Naive thymus-derived CD4-positive, alpha-beta T cell (primary cell): ENCODE measurements at regions not wholly inside any gene's neighbourhood (a gene's known extent, or its start where the extent isn't known, plus 50 kb on each side); places are given as distances from the start of the nearest gene placed in this dataset.

ENCODE experiments used
- ATAC-seq: fragments of 150-1000 bp; cut with Tn5 transposase; 2 replicates; pipeline ENCODE4 v1.10.0; 2021; ENCODE audit warnings: mild to moderate bottlenecking, moderate library complexity
- CTCF ChIA-PET: fragments of 350-600 bp; sonication (Branson Sonifier 250); formaldehyde crosslinking; loops from one replicate; lab custom pipeline; 2021; ENCODE audit warnings: antibody characterized with exemption; lab: Charles Lee
- POLR2A ChIA-PET: fragments of 350-600 bp; sonication (Branson Sonifier 250); formaldehyde crosslinking; loops from one replicate; lab custom pipeline; 2021; ENCODE audit warnings: antibody characterized with exemption, inconsistent platforms; lab: Charles Lee
- DNase-seq, 9 donors: peaks; one replicate each; pipeline versions ENCODE4 v3.0.0 to v3.0.0-alpha.2; 2020 to 2022; ENCODE audit warnings: mixed read lengths in 1 of 9
- H3K27ac ChIP-seq: one replicate; pipeline ENCODE4 v1.7.0; 2013; ENCODE audit warnings: mild to moderate bottlenecking, low read depth, low read length, moderate library complexity
- H3K27me3 ChIP-seq, 2 donors: one replicate each; pipeline ENCODE4 v1.7.0; 2013; ENCODE audit warnings: low read length in 2 of 2, mild to moderate bottlenecking in 2 of 2, moderate library complexity in 2 of 2; ENCODE audit not compliant: control insufficient read depth in 2 of 2, insufficient read depth in 2 of 2
- H3K36me3 ChIP-seq, 3 experiments: 1 replicate in 2 of 3; 2 replicates in 1 of 3; pipeline ENCODE4 v1.7.0; 2013; ENCODE audit warnings: low read length in 3 of 3, mild to moderate bottlenecking in 3 of 3, moderate library complexity in 1 of 3; ENCODE audit not compliant: insufficient read depth in 3 of 3, control insufficient read depth in 2 of 3
- H3K4me1 ChIP-seq, 2 donors: one replicate each; pipeline ENCODE4 v1.7.0; 2013; ENCODE audit warnings: low read length in 2 of 2, mild to moderate bottlenecking in 2 of 2, moderate library complexity in 1 of 2; ENCODE audit not compliant: control insufficient read depth in 2 of 2, insufficient read depth in 2 of 2
- H3K4me3 ChIP-seq: 2 replicates; pipeline ENCODE4 v1.7.0; 2013; ENCODE audit warnings: mild to moderate bottlenecking, low read length
- H3K9me3 ChIP-seq, 3 experiments: 1 replicate in 2 of 3; 2 replicates in 1 of 3; pipeline ENCODE4 v1.7.0; 2013; ENCODE audit warnings: low read length in 3 of 3; ENCODE audit not compliant: control insufficient read depth in 2 of 3
- H3K27ac Mint-ChIP-seq, 9 donors: one replicate each; pipeline ENCODE4 v1.8.0; 2020 to 2022; ENCODE audit warnings: mixed read lengths in 9 of 9, mild to moderate bottlenecking in 8 of 9, moderate library complexity in 5 of 9, inconsistent platforms in 2 of 9
- H3K27me3 Mint-ChIP-seq, 5 donors: one replicate each; pipeline ENCODE4 v1.8.0; 2021 to 2022; ENCODE audit warnings: mixed read lengths in 5 of 5, mild to moderate bottlenecking in 1 of 5
- H3K36me3 Mint-ChIP-seq, 5 donors: one replicate each; pipeline ENCODE4 v1.8.0; 2020 to 2022; ENCODE audit warnings: mixed read lengths in 5 of 5, mild to moderate bottlenecking in 3 of 5, inconsistent platforms in 1 of 5
- H3K4me1 Mint-ChIP-seq, 7 donors: one replicate each; pipeline ENCODE4 v1.8.0; 2020 to 2022; ENCODE audit warnings: mixed read lengths in 7 of 7, mild to moderate bottlenecking in 3 of 7, inconsistent platforms in 1 of 7
- H3K4me3 Mint-ChIP-seq, 10 donors: one replicate each; pipeline ENCODE4 v1.8.0; 2020 to 2022; ENCODE audit warnings: mild to moderate bottlenecking in 10 of 10, mixed read lengths in 10 of 10, moderate library complexity in 6 of 10, inconsistent platforms in 2 of 10
- H3K9me3 Mint-ChIP-seq, 11 donors: one replicate each; pipeline ENCODE4 v1.8.0; 2020 to 2022; ENCODE audit warnings: mixed read lengths in 11 of 11, mild to moderate bottlenecking in 4 of 11, inconsistent platforms in 1 of 11, moderate library complexity in 1 of 11
- intact Hi-C, 2 donors: fragments of 100-400 bp; cut with micrococcal nuclease; formaldehyde crosslinking; loops; one replicate each; pipeline ENCODE4 v1.15.1; 2023

GRCh38 chr2:145029081-145029480, 509.2 kb upstream of the ZEB2 start:
- no peaks in the 10 kb centered on the region for H3K27me3 ChIP-seq
- ChIA-PET CTCF (no interaction called here), POLR2A (no interaction called here)
- peaks cover 0 to 2% (median 0%) of the 10 kb centered on the region in 5 donors for H3K27me3 Mint-ChIP-seq
- H3K27ac Mint-ChIP-seq = no peak overlapping the region
- no peaks in the 10 kb centered on the region for H3K4me1 ChIP-seq
- H3K4me3 Mint-ChIP-seq = no peak overlapping the region
- no peaks in the 10 kb centered on the region for H3K9me3 Mint-ChIP-seq
- intact Hi-C loops = no loop called here
- no peaks in the 10 kb centered on the region for H3K9me3 ChIP-seq
- DNase-seq = no peak
- no peak overlapping the region for H3K27ac ChIP-seq
- no peaks in the 10 kb centered on the region for H3K36me3 Mint-ChIP-seq
- no peaks in the 10 kb centered on the region for H3K36me3 ChIP-seq
- H3K4me1 Mint-ChIP-seq = no peaks in the 10 kb centered on the region
- no peak overlapping the region for H3K4me3 ChIP-seq
- no peak for ATAC-seq

- no peak for DNase-seq
- Mint-ChIP-seq H3K36me3 (no peaks in the 10 kb centered on the region), H3K27me3 (peaks cover 0 to 2% (median 0%) of the 10 kb centered on the region in 5 donors), H3K9me3 (no peaks in the 10 kb centered on the region), H3K4me1 (no peaks in the 10 kb centered on the region), H3K27ac (no peak overlapping the region), H3K4me3 (no peak overlapping the region)
- Histone ChIP-seq H3K4me1 (no peaks in the 10 kb centered on the region), H3K9me3 (no peaks in the 10 kb centered on the region), H3K4me3 (no peak overlapping the region), H3K27me3 (no peaks in the 10 kb centered on the region), H3K27ac (no peak overlapping the region), H3K36me3 (no peaks in the 10 kb centered on the region)
- ChIA-PET POLR2A (no interaction called here), CTCF (no interaction called here)
- no peak for ATAC-seq
- intact Hi-C loops = no loop called here
Observed at GRCh38 chr2:145028101-145028920, 508.4 kb upstream of the ZEB2 start.

- ChIA-PET POLR2A (no interaction called here), CTCF (no interaction called here)
- H3K27ac ChIP-seq = no peak overlapping the region
- ATAC-seq (no peak), DNase-seq (no peak)
- Mint-ChIP-seq H3K27ac (no peak overlapping the region), H3K9me3 (no peaks in the 10 kb centered on the region), H3K4me3 (no peak overlapping the region), H3K4me1 (no peaks in the 10 kb centered on the region), H3K27me3 (peaks cover 0 to 2% (median 0%) of the 10 kb centered on the region in 5 donors), H3K36me3 (no peaks in the 10 kb centered on the region)
- no peak overlapping the region for H3K4me3 ChIP-seq
- H3K36me3 ChIP-seq = no peaks in the 10 kb centered on the region
- no peaks in the 10 kb centered on the region for H3K9me3 ChIP-seq
- no peaks in the 10 kb centered on the region for H3K27me3 ChIP-seq
- H3K4me1 ChIP-seq = no peaks in the 10 kb centered on the region
- intact Hi-C loops = no loop called here
Observed at GRCh38 chr2:145026456-145027455, 506.8 kb upstream of the ZEB2 start.

- no peak overlapping the region for H3K27ac ChIP-seq
- no peaks in the 10 kb centered on the region for H3K4me1 ChIP-seq
- intact Hi-C loops = no loop called here
- no peak overlapping the region for H3K4me3 ChIP-seq
- ChIA-PET CTCF (no interaction called here), POLR2A (no interaction called here)
- no peaks in the 10 kb centered on the region for H3K27me3 ChIP-seq
- DNase-seq (no peak), ATAC-seq (no peak)
- H3K4me1 Mint-ChIP-seq = no peaks in the 10 kb centered on the region
- peaks cover 0 to 2% (median 0%) of the 10 kb centered on the region in 5 donors for H3K27me3 Mint-ChIP-seq
- H3K36me3 ChIP-seq = no peaks in the 10 kb centered on the region
- H3K4me3 Mint-ChIP-seq = no peak overlapping the region
- peaks cover 0 to 1% (median 0%) of the 10 kb centered on the region in 11 donors for H3K9me3 Mint-ChIP-seq
- no peak overlapping the region for H3K27ac Mint-ChIP-seq
- H3K9me3 ChIP-seq = no peaks in the 10 kb centered on the region
- H3K36me3 Mint-ChIP-seq = no peaks in the 10 kb centered on the region
Observed at GRCh38 chr2:145025382-145025781, 505.5 kb upstream of the ZEB2 start.

GRCh38 chr2:145023334-145023934, 503.5 kb upstream of the ZEB2 start:
- H3K4me3 Mint-ChIP-seq = no peak overlapping the region
- H3K27ac ChIP-seq = no peak overlapping the region
- no peak overlapping the region for H3K4me3 ChIP-seq
- H3K27me3 ChIP-seq = no peaks in the 10 kb centered on the region
- POLR2A ChIA-PET = no interaction called here
- CTCF ChIA-PET = no interaction called here
- DNase-seq (no peak), ATAC-seq (no peak)
- no peaks in the 10 kb centered on the region for H3K27me3 Mint-ChIP-seq
- no peaks in the 10 kb centered on the region for H3K9me3 ChIP-seq
- H3K36me3 ChIP-seq = no peaks in the 10 kb centered on the region
- no peaks in the 10 kb centered on the region for H3K4me1 Mint-ChIP-seq
- peaks cover 0 to 7% (median 0%) of the 10 kb centered on the region in 11 donors for H3K9me3 Mint-ChIP-seq
- H3K36me3 Mint-ChIP-seq = no peaks in the 10 kb centered on the region
- H3K27ac Mint-ChIP-seq = no peak overlapping the region
- H3K4me1 ChIP-seq = no peaks in the 10 kb centered on the region
- intact Hi-C loops = no loop called here

DNA sequence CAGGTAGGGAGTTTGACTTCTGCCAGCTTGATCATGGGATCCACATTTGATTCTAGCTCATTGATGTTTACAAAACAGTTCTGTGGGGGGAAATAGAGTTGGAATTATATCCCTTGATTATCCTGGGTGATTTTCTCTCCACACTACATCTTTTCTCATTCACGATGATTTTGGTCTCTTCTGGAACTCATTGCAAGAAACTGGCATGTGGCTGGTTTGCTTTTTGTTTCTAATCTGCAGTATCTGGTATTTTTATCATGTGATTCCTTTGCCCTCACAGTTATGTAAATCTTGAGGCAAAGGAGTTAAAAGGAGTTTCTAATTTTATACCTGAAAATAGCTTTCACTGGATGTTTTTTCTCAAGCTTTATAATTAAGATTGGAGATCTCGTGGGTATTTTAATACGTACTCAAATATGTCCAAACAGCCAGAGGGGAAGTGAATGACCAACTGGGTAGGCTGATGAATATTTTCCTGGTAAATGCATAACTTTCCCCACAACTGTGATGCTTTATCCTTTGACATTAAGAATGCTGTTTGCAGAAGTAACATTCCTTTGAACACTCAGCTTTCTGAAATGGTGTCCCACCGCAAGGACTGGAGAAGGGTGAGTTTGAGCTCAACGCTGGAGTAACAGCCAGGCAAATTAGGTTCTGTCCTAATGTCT, 502.9 kb upstream of the ZEB2 start:
- intact Hi-C loops = no loop called here
- CTCF ChIA-PET = no interaction called here
- H3K27ac ChIP-seq = no peak overlapping the region

More for the DNA sequence above, 502.9 kb upstream of the ZEB2 start:
- Mint-ChIP-seq H3K4me1 (no peaks in the 10 kb centered on the region), H3K9me3 (peaks cover 0 to 7% (median 0%) of the 10 kb centered on the region in 11 donors), H3K27ac (no peak overlapping the region), H3K4me3 (no peak overlapping the region), H3K36me3 (no peaks in the 10 kb centered on the region), H3K27me3 (peaks cover 0 to under 1% (median 0%) of the 10 kb centered on the region in 5 donors)
- Histone ChIP-seq H3K4me1 (no peaks in the 10 kb centered on the region), H3K36me3 (no peaks in the 10 kb centered on the region), H3K4me3 (no peak overlapping the region), H3K27me3 (no peaks in the 10 kb centered on the region), H3K9me3 (no peaks in the 10 kb centered on the region)
- DNase-seq = no peak
- ATAC-seq = no peak
- POLR2A ChIA-PET = no interaction called here
